ENCODE measurements at regions not wholly inside any gene's neighbourhood (a gene's known extent, or its start where the extent isn't known, plus 50 kb on each side); places are given as distances from the start of the nearest gene placed in this dataset.
"Not testable (repeated sequence)": the region's sequence is repeated elsewhere in the genome, so short reads cannot be mapped to it uniquely, and the experiment has no call there.

DNA sequence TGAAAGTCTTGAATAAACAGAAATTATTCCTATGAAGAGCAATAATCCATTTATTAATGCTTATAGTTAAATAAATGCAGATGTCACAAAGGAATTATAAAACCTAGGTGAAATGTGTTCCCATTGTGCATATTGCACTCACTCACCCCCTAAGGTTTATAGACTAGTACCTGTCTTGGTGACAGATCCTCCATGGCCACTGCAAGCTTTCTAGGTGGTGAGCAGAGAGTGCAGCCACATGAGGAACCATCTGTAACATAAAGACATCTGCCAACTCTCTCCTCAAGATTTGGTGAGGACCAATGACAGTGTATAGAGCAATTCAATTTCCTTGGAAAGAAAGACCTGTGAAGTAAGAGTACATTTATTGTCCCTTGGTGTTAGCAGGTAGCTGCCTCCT lies 616.4 kb downstream of the CENPC start:
- TF ChIP-seq, protein P1, sequence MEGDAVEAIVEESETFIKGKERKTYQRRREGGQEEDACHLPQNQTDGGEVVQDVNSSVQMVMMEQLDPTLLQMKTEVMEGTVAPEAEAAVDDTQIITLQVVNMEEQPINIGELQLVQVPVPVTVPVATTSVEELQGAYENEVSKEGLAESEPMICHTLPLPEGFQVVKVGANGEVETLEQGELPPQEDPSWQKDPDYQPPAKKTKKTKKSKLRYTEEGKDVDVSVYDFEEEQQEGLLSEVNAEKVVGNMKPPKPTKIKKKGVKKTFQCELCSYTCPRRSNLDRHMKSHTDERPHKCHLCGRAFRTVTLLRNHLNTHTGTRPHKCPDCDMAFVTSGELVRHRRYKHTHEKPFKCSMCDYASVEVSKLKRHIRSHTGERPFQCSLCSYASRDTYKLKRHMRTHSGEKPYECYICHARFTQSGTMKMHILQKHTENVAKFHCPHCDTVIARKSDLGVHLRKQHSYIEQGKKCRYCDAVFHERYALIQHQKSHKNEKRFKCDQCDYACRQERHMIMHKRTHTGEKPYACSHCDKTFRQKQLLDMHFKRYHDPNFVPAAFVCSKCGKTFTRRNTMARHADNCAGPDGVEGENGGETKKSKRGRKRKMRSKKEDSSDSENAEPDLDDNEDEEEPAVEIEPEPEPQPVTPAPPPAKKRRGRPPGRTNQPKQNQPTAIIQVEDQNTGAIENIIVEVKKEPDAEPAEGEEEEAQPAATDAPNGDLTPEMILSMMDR (IDR thresholded peaks at IDR 0.05; ENCODE audit: insufficient read depth, low read length, poor library complexity, severe bottlenecking) = not testable (repeated sequence)
- not testable (repeated sequence) for TF ChIP-seq EZH2phosphoT487 (conservative IDR thresholded peaks at IDR 0.05; ENCODE audit: low read length)

All from SU-DHL-6 (cell line).